ENCODE measurements at regions not wholly inside any gene's neighbourhood (a gene's known extent, or its start where the extent isn't known, plus 50 kb on each side); places are given as distances from the start of the nearest gene placed in this dataset.
"Not testable (repeated sequence)": the region's sequence is repeated elsewhere in the genome, so short reads cannot be mapped to it uniquely, and the experiment has no call there.

DNA sequence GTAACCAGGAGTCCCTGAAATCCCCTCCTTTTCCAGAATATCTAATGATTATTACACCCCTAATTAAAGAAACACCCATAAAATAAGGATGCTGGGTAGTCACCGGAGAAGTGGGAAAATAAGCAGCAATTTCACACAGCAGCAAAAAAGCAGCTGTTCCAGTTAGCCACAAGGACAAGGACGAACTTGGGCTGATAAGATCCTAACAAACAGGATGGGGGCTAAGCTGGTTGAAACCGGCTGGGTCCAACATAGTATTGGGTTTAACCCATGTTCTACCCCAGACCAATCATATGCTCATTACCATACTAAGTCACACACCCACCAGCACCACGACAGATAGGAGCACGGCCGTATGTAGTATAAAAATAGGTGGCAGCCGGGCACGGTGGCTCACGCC lies 100.7 kb downstream of the RPL10L start:
- Mint-ChIP-seq H3K27ac (ENCODE audit: low read depth, unreplicated experiment) (no peak overlapping the region), H3K9me3 (ENCODE audit: unreplicated experiment) (peaks cover 14% of the 10 kb centered on the region), H3K4me3 (ENCODE audit: unreplicated experiment) (no peak overlapping the region), H3K27me3 (ENCODE audit: insufficient read depth, unreplicated experiment) (peaks cover 6% of the 10 kb centered on the region), H3K36me3 (ENCODE audit: insufficient read depth, unreplicated experiment) (no peaks in the 10 kb centered on the region), H3K4me1 (ENCODE audit: insufficient read depth, unreplicated experiment) (no peaks in the 10 kb centered on the region)
- no TSS peak for BruUV-seq (replicated peaks)
- no peak for DNase-seq (ENCODE audit: unreplicated experiment)
- POLR2A ChIA-PET: no interaction called here
- intact Hi-C loops (cut with micrococcal nuclease): no loop called here
- CTCF ChIA-PET: no interaction called here
- TF ChIP-seq, protein P1, sequence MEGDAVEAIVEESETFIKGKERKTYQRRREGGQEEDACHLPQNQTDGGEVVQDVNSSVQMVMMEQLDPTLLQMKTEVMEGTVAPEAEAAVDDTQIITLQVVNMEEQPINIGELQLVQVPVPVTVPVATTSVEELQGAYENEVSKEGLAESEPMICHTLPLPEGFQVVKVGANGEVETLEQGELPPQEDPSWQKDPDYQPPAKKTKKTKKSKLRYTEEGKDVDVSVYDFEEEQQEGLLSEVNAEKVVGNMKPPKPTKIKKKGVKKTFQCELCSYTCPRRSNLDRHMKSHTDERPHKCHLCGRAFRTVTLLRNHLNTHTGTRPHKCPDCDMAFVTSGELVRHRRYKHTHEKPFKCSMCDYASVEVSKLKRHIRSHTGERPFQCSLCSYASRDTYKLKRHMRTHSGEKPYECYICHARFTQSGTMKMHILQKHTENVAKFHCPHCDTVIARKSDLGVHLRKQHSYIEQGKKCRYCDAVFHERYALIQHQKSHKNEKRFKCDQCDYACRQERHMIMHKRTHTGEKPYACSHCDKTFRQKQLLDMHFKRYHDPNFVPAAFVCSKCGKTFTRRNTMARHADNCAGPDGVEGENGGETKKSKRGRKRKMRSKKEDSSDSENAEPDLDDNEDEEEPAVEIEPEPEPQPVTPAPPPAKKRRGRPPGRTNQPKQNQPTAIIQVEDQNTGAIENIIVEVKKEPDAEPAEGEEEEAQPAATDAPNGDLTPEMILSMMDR (IDR thresholded peaks at IDR 0.05; ENCODE audit: unreplicated experiment): no peak

GRCh38 chr14:46540986-46541385 lies 110.6 kb downstream of the RPL10L start:
- H3K27ac Mint-ChIP-seq (ENCODE audit: low read depth, unreplicated experiment): no peak overlapping the region
- no peak for DNase-seq (ENCODE audit: unreplicated experiment)
- ChIA-PET POLR2A (no interaction called here), CTCF (no interaction called here)
- H3K36me3 Mint-ChIP-seq (ENCODE audit: insufficient read depth, unreplicated experiment): no peaks in the 10 kb centered on the region
- no peaks in the 10 kb centered on the region for H3K9me3 Mint-ChIP-seq (ENCODE audit: unreplicated experiment)
- no peaks in the 10 kb centered on the region for H3K4me1 Mint-ChIP-seq (ENCODE audit: insufficient read depth, unreplicated experiment)
- intact Hi-C loops (cut with micrococcal nuclease): no loop called here
- peaks cover 43% of the 10 kb centered on the region for H3K27me3 Mint-ChIP-seq (ENCODE audit: insufficient read depth, unreplicated experiment)
- BruUV-seq (replicated peaks): no TSS peak
- TF ChIP-seq, protein P1 (IDR thresholded peaks at IDR 0.05; ENCODE audit: unreplicated experiment): no peak
- no peak overlapping the region for H3K4me3 Mint-ChIP-seq (ENCODE audit: unreplicated experiment)

- POLR2A ChIA-PET: no interaction called here
- BruUV-seq (replicated peaks): no TSS peak
- intact Hi-C loops (cut with micrococcal nuclease): no loop called here
- no peak for DNase-seq (ENCODE audit: unreplicated experiment)
- H3K27me3 Mint-ChIP-seq (ENCODE audit: insufficient read depth, unreplicated experiment): peaks cover 17% of the 10 kb centered on the region
- H3K36me3 Mint-ChIP-seq (ENCODE audit: insufficient read depth, unreplicated experiment): no peaks in the 10 kb centered on the region
- H3K4me1 Mint-ChIP-seq (ENCODE audit: insufficient read depth, unreplicated experiment): no peaks in the 10 kb centered on the region
- H3K27ac Mint-ChIP-seq (ENCODE audit: low read depth, unreplicated experiment): no peak overlapping the region
- no peaks in the 10 kb centered on the region for H3K9me3 Mint-ChIP-seq (ENCODE audit: unreplicated experiment)
- TF ChIP-seq, protein P1 (IDR thresholded peaks at IDR 0.05; ENCODE audit: unreplicated experiment): no peak
- CTCF ChIA-PET: no interaction called here
- no peak overlapping the region for H3K4me3 Mint-ChIP-seq (ENCODE audit: unreplicated experiment)
Measured at GRCh38 chr14:46519121-46519520, 132.5 kb downstream of the RPL10L start.

DNA sequence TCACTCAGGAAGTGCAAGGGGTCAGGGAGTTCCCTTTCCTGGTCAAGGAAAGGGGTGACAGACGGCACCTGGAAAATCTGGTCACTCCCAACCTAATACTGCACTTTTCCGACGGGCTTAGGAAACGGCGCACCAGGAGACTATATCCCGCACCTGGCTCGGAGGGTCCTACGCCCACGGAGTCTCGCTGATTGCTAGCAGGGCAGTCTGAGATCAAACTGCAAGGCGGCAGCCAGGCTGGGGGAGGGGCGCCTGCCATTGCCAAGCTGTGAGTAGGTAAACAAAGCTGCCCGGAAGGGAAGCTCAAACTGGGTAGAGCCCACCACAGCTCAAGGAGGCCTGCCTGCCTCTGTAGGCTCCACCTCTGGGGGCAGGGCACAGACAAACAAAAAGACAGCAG lies 142.8 kb downstream of the RPL10L start:
- intact Hi-C loops (cut with micrococcal nuclease); POLR2A ChIA-PET; H3K36me3 Mint-ChIP-seq (ENCODE audit: insufficient read depth, unreplicated experiment); H3K4me1 Mint-ChIP-seq (ENCODE audit: insufficient read depth, unreplicated experiment); DNase-seq (ENCODE audit: unreplicated experiment); H3K4me3 Mint-ChIP-seq (ENCODE audit: unreplicated experiment); BruUV-seq (replicated peaks); H3K27ac Mint-ChIP-seq (ENCODE audit: low read depth, unreplicated experiment); CTCF ChIA-PET: not testable (repeated sequence)
- peaks cover 13% of the 10 kb centered on the region for H3K9me3 Mint-ChIP-seq (ENCODE audit: unreplicated experiment)
- peaks cover 20% of the 10 kb centered on the region for H3K27me3 Mint-ChIP-seq (ENCODE audit: insufficient read depth, unreplicated experiment)

GRCh38 chr14:46499521-46499920 lies 152.1 kb downstream of the RPL10L start:
- Mint-ChIP-seq H3K9me3 (ENCODE audit: unreplicated experiment) (no peaks in the 10 kb centered on the region), H3K27ac (ENCODE audit: low read depth, unreplicated experiment) (no peak overlapping the region), H3K36me3 (ENCODE audit: insufficient read depth, unreplicated experiment) (no peaks in the 10 kb centered on the region), H3K4me3 (ENCODE audit: unreplicated experiment) (no peak overlapping the region), H3K4me1 (ENCODE audit: insufficient read depth, unreplicated experiment) (no peaks in the 10 kb centered on the region), H3K27me3 (ENCODE audit: insufficient read depth, unreplicated experiment) (peaks cover 2% of the 10 kb centered on the region)
- ChIA-PET CTCF (interaction anchor here (0.6 kb wide), 1 partner anchor 81 kb away, joined by 3 read pairs; no protein-coding TSS in a partner anchor), POLR2A (no interaction called here)
- DNase-seq (ENCODE audit: unreplicated experiment): no peak
- TF ChIP-seq, protein P1 (IDR thresholded peaks at IDR 0.05; ENCODE audit: unreplicated experiment): no peak
- intact Hi-C loops (cut with micrococcal nuclease): no loop called here
- no TSS peak for BruUV-seq (replicated peaks)

Measured in MCF 10A (cell line).